ENCODE measurements at regions not wholly inside any gene's neighbourhood (a gene's known extent, or its start where the extent isn't known, plus 50 kb on each side); places are given as distances from the start of the nearest gene placed in this dataset.

GRCh38 chr9:85417674-85418073 is 324.1 kb downstream of the AGTPBP1 start:
- no peaks in the 10 kb centered on the region for H3K9me2 ChIP-seq (ENCODE audit: insufficient read depth, low read length)
- no peaks in the 10 kb centered on the region for H3K4me1 ChIP-seq (ENCODE audit: insufficient read depth, low read length, poor library complexity, severe bottlenecking)
- intact Hi-C loops (cut with micrococcal nuclease; ENCODE audit: unreplicated experiment): no loop called here
- H3K79me2 ChIP-seq (ENCODE audit: insufficient read depth, low read depth, low read length): no peaks in the 10 kb centered on the region
- TF ChIP-seq EZH2phosphoT487 (IDR thresholded peaks at IDR 0.05; ENCODE audit: borderline replicate concordance, low read depth, low read length): no peak
- TF ChIP-seq CTCF (conservative IDR thresholded peaks at IDR 0.05; ENCODE audit: low read length): no peak
- BruUV-seq (replicated peaks): no TSS peak
- DNase-seq (ENCODE audit: low spot score): no peak
- H3K9me3 ChIP-seq (ENCODE audit: low read length): no peaks in the 10 kb centered on the region
- no peak overlapping the region for H3K4me3 ChIP-seq (ENCODE audit: low read depth, low read length, poor library complexity, severe bottlenecking)
- no peak overlapping the region for H2AFZ ChIP-seq (ENCODE audit: low read length)
- no peaks in the 10 kb centered on the region for H3K36me3 ChIP-seq (ENCODE audit: insufficient read depth, low read length)
- ChIA-PET POLR2A (no interaction called here), CTCF (ENCODE audit: unreplicated experiment) (no interaction called here)
- H3K4me2 ChIP-seq (ENCODE audit: low read length): no peak overlapping the region
- no peaks in the 10 kb centered on the region for H4K20me1 ChIP-seq (ENCODE audit: insufficient read depth, low read length)
- no peak overlapping the region for H3K27ac ChIP-seq (ENCODE audit: low read depth, low read length, poor library complexity, severe bottlenecking)

GRCh38 chr9:85416715-85417114 is 325.0 kb downstream of the AGTPBP1 start:
- no peaks in the 10 kb centered on the region for H3K4me1 ChIP-seq (ENCODE audit: insufficient read depth, low read length, poor library complexity, severe bottlenecking)
- no peaks in the 10 kb centered on the region for H3K9me3 ChIP-seq (ENCODE audit: low read length)
- no peaks in the 10 kb centered on the region for H3K79me2 ChIP-seq (ENCODE audit: insufficient read depth, low read depth, low read length)
- TF ChIP-seq EZH2phosphoT487 (IDR thresholded peaks at IDR 0.05; ENCODE audit: borderline replicate concordance, low read depth, low read length) (no peak), CTCF (conservative IDR thresholded peaks at IDR 0.05; ENCODE audit: low read length) (no peak)
- no peak for DNase-seq (ENCODE audit: low spot score)
- no peak overlapping the region for H3K27ac ChIP-seq (ENCODE audit: low read depth, low read length, poor library complexity, severe bottlenecking)
- H2AFZ ChIP-seq (ENCODE audit: low read length): no peak overlapping the region
- ChIA-PET POLR2A (interaction anchor here (0.6 kb wide), 1 partner anchor 453 kb away, joined by 3 read pairs; no protein-coding TSS in a partner anchor), CTCF (ENCODE audit: unreplicated experiment) (no interaction called here)
- no peaks in the 10 kb centered on the region for H3K36me3 ChIP-seq (ENCODE audit: insufficient read depth, low read length)
- no peaks in the 10 kb centered on the region for H4K20me1 ChIP-seq (ENCODE audit: insufficient read depth, low read length)
- intact Hi-C loops (cut with micrococcal nuclease; ENCODE audit: unreplicated experiment): no loop called here
- BruUV-seq (replicated peaks): no TSS peak
- no peak overlapping the region for H3K4me2 ChIP-seq (ENCODE audit: low read length)
- H3K9me2 ChIP-seq (ENCODE audit: insufficient read depth, low read length): no peaks in the 10 kb centered on the region
- no peak overlapping the region for H3K4me3 ChIP-seq (ENCODE audit: low read depth, low read length, poor library complexity, severe bottlenecking)

- intact Hi-C loops (cut with micrococcal nuclease; ENCODE audit: unreplicated experiment): no loop called here
- no peak overlapping the region for H3K27ac ChIP-seq (ENCODE audit: low read depth, low read length, poor library complexity, severe bottlenecking)
- no peak overlapping the region for H3K4me3 ChIP-seq (ENCODE audit: low read depth, low read length, poor library complexity, severe bottlenecking)
- H3K79me2 ChIP-seq (ENCODE audit: insufficient read depth, low read depth, low read length): no peaks in the 10 kb centered on the region
- BruUV-seq (replicated peaks): no TSS peak
- no peak for DNase-seq (ENCODE audit: low spot score)
- H3K9me2 ChIP-seq (ENCODE audit: insufficient read depth, low read length): no peaks in the 10 kb centered on the region
- ChIA-PET POLR2A (interaction anchor here (0.6 kb wide), 1 partner anchor 1059 kb away, joined by 3 read pairs; no protein-coding TSS in a partner anchor), CTCF (ENCODE audit: unreplicated experiment) (no interaction called here)
- no peak overlapping the region for H3K4me2 ChIP-seq (ENCODE audit: low read length)
- no peaks in the 10 kb centered on the region for H3K9me3 ChIP-seq (ENCODE audit: low read length)
- H4K20me1 ChIP-seq (ENCODE audit: insufficient read depth, low read length): no peaks in the 10 kb centered on the region
- H2AFZ ChIP-seq (ENCODE audit: low read length): no peak overlapping the region
- H3K36me3 ChIP-seq (ENCODE audit: insufficient read depth, low read length): no peaks in the 10 kb centered on the region
- H3K4me1 ChIP-seq (ENCODE audit: insufficient read depth, low read length, poor library complexity, severe bottlenecking): no peaks in the 10 kb centered on the region
- TF ChIP-seq CTCF (conservative IDR thresholded peaks at IDR 0.05; ENCODE audit: low read length) (no peak), EZH2phosphoT487 (IDR thresholded peaks at IDR 0.05; ENCODE audit: borderline replicate concordance, low read depth, low read length) (no peak)
Observed at GRCh38 chr9:85414390-85414789, 327.4 kb downstream of the AGTPBP1 start.
